ENCODE measurements at regions not wholly inside any gene's neighbourhood (a gene's known extent, or its start where the extent isn't known, plus 50 kb on each side); places are given as distances from the start of the nearest gene placed in this dataset.

- no peaks in the 10 kb centered on the region for H3K36me3 ChIP-seq (ENCODE audit: insufficient read depth, low read length)
- no peak overlapping the region for H3K9ac ChIP-seq (ENCODE audit: low read depth, low read length)
- H3K9me3 ChIP-seq (ENCODE audit: insufficient read depth, low read depth, low read length), result peaks cover 8% of the 10 kb centered on the region
- 97% methylated on average over 3 of the region's 3 CpGs for WGBS
- no peaks in the 10 kb centered on the region for H3K27me3 ChIP-seq (ENCODE audit: insufficient read depth, low read length)
- H3K27ac ChIP-seq (ENCODE audit: low read depth, low read length), result no peak overlapping the region
- H3K4me1 ChIP-seq (ENCODE audit: insufficient read depth, low read length), result peaks cover 17% of the 10 kb centered on the region
- no peak overlapping the region for H3K4me3 ChIP-seq (ENCODE audit: low read length)
Observed at GRCh38 chr15:26101443-26101842, 238.3 kb upstream of the ATP10A start.

DNA sequence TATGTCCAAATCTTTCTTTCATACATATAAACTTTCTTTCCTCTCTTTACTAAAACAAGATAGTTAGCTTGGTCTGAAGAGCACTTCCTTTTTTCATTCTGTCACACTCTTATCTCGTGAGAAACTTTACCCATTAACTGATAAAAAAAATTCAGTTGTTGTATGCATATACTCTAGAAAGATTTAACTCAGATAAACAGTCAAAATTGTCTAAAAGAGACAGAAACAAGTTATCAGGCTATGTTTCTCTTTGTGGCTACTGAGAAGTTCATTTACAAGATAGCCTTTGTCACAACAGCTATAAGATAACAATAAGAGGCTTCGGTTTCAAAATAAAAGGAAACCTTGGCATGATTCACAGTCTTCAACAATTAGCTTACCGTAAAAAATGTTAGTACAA, 235.7 kb upstream of the ATP10A start:
- WGBS, result 75% methylated on average over 3 of the region's 3 CpGs
- H3K4me1 ChIP-seq (ENCODE audit: insufficient read depth, low read length), result peaks cover 20% of the 10 kb centered on the region
- H3K27ac ChIP-seq (ENCODE audit: low read depth, low read length), result no peak overlapping the region
- H3K9me3 ChIP-seq (ENCODE audit: insufficient read depth, low read depth, low read length), result no peaks in the 10 kb centered on the region
- H3K27me3 ChIP-seq (ENCODE audit: insufficient read depth, low read length), result no peaks in the 10 kb centered on the region
- no peak overlapping the region for H3K4me3 ChIP-seq (ENCODE audit: low read length)
- no peak overlapping the region for H3K9ac ChIP-seq (ENCODE audit: low read depth, low read length)
- no peaks in the 10 kb centered on the region for H3K36me3 ChIP-seq (ENCODE audit: insufficient read depth, low read length)

DNA sequence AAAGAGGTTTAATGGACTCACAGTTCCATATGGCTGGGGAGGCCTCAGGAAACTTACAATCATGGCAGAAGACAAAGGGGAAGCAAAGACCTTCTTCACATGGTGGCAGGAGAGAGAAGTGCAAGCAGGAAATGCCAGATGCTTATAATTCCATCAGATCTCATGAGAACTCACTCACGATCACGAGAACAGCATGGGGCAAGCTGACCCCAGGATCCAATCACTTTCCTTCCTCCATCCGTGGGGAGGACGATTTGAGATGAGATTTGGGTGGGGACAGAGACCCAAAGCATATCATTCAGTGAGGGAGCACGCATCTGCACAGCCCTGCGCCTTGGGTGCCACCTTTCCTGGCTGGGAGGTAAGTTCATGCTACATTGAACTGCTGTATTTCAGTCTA, 234.1 kb upstream of the ATP10A start:
- H3K9ac ChIP-seq (ENCODE audit: low read depth, low read length), result no peak overlapping the region
- H3K27ac ChIP-seq (ENCODE audit: low read depth, low read length), result no peak overlapping the region
- peaks cover 10% of the 10 kb centered on the region for H3K4me1 ChIP-seq (ENCODE audit: insufficient read depth, low read length)
- no peak overlapping the region for H3K4me3 ChIP-seq (ENCODE audit: low read length)
- 94% methylated on average over 6 of the region's 6 CpGs for WGBS
- H3K36me3 ChIP-seq (ENCODE audit: insufficient read depth, low read length), result no peaks in the 10 kb centered on the region
- H3K9me3 ChIP-seq (ENCODE audit: insufficient read depth, low read depth, low read length), result no peaks in the 10 kb centered on the region
- H3K27me3 ChIP-seq (ENCODE audit: insufficient read depth, low read length), result no peaks in the 10 kb centered on the region

- no peak overlapping the region for H3K9ac ChIP-seq (ENCODE audit: low read depth, low read length)
- no peaks in the 10 kb centered on the region for H3K36me3 ChIP-seq (ENCODE audit: insufficient read depth, low read length)
- H3K9me3 ChIP-seq (ENCODE audit: insufficient read depth, low read depth, low read length), result no peaks in the 10 kb centered on the region
- H3K27ac ChIP-seq (ENCODE audit: low read depth, low read length), result no peak overlapping the region
- peaks cover 4% of the 10 kb centered on the region; the same call in 1 of the 2 replicates for H3K4me1 ChIP-seq (ENCODE audit: insufficient read depth, low read length)
- no peak overlapping the region for H3K4me3 ChIP-seq (ENCODE audit: low read length)
- WGBS, result 92% methylated on average over 3 of the region's 3 CpGs
- H3K27me3 ChIP-seq (ENCODE audit: insufficient read depth, low read length), result no peaks in the 10 kb centered on the region
Observed at GRCh38 chr15:26096581-26096980, 233.5 kb upstream of the ATP10A start.

DNA sequence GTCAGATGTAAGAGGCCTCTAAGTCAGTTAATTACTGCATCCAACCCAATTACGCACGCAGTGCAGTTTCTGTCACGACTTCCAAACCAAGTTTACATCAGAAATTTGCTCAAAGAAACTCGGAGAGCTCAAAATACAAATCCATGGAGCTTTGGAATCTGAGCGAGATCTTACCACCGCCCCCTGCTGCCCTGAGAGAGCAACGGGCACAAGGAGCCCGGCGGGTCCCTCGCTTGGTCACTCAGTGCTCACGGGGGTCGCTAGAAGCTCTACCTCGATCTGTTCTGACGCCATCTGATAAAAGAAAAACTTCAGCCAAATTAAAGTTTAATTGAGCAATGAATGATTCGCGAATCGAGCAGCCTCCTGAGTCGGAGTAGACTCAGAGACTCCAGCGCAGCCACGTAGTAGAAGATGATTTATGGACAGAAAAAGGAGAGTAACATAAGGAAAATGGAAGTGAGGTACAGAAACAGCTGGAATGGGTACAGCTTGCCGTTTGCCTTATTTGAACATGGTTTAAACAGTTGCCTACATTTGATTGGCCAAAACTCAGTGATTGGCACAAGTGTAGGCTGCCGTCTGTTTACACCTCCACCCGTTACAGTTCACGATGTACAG, 232.7 kb upstream of the ATP10A start:
- no peak overlapping the region for H3K27ac ChIP-seq (ENCODE audit: low read depth, low read length)
- no peaks in the 10 kb centered on the region for H3K27me3 ChIP-seq (ENCODE audit: insufficient read depth, low read length)
- peaks cover 3% of the 10 kb centered on the region; the same call in 1 of the 2 replicates for H3K4me1 ChIP-seq (ENCODE audit: insufficient read depth, low read length)
- H3K4me3 ChIP-seq (ENCODE audit: low read length), result no peak overlapping the region
- no peaks in the 10 kb centered on the region for H3K36me3 ChIP-seq (ENCODE audit: insufficient read depth, low read length)
- H3K9me3 ChIP-seq (ENCODE audit: insufficient read depth, low read depth, low read length), result no peaks in the 10 kb centered on the region
- WGBS, result 76% methylated on average over 24 of the region's 24 CpGs
- H3K9ac ChIP-seq (ENCODE audit: low read depth, low read length), result no peak overlapping the region

- H3K27me3 ChIP-seq (ENCODE audit: insufficient read depth, low read length), result no peaks in the 10 kb centered on the region
- no peaks in the 10 kb centered on the region for H3K9me3 ChIP-seq (ENCODE audit: insufficient read depth, low read depth, low read length)
- no peak overlapping the region for H3K4me3 ChIP-seq (ENCODE audit: low read length)
- 89% methylated on average over 4 of the region's 4 CpGs for WGBS
- H3K36me3 ChIP-seq (ENCODE audit: insufficient read depth, low read length), result no peaks in the 10 kb centered on the region
- no peak overlapping the region for H3K9ac ChIP-seq (ENCODE audit: low read depth, low read length)
- peaks cover 6% of the 10 kb centered on the region for H3K4me1 ChIP-seq (ENCODE audit: insufficient read depth, low read length)
- H3K27ac ChIP-seq (ENCODE audit: low read depth, low read length), result no peak overlapping the region
Observed at GRCh38 chr15:26091184-26091583, 228.1 kb upstream of the ATP10A start.

DNA sequence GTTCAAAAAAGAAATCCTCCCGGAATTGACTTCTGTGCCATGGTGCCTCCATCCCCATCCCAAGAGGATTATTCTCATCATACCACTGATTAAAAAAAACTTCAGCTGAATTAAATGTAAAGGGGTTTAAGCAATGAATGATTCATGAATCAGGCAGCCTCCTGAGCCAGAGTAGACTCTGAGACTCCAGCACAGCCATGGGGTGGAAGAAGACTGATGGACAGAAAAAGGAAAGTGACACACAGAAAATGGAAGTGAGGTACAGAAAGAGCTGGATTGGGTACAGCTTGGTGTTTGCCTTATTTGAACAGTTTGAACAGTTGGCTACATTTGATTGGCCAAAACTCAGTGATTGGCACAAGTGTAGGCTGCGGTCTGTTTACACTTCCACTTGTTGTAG, 224.8 kb upstream of the ATP10A start:
- no peak overlapping the region for H3K4me3 ChIP-seq (ENCODE audit: low read length)
- H3K9me3 ChIP-seq (ENCODE audit: insufficient read depth, low read depth, low read length), result no peaks in the 10 kb centered on the region
- peaks cover 20% of the 10 kb centered on the region for H3K4me1 ChIP-seq (ENCODE audit: insufficient read depth, low read length)
- H3K36me3 ChIP-seq (ENCODE audit: insufficient read depth, low read length), result no peaks in the 10 kb centered on the region
- 89% methylated on average over 2 of the region's 2 CpGs for WGBS
- H3K9ac ChIP-seq (ENCODE audit: low read depth, low read length), result no peak overlapping the region
- H3K27ac ChIP-seq (ENCODE audit: low read depth, low read length), result no peak overlapping the region
- no peaks in the 10 kb centered on the region for H3K27me3 ChIP-seq (ENCODE audit: insufficient read depth, low read length)

- Histone ChIP-seq H3K9ac (ENCODE audit: low read depth, low read length) (no peak overlapping the region), H3K27ac (ENCODE audit: low read depth, low read length) (no peak overlapping the region), H3K4me1 (ENCODE audit: insufficient read depth, low read length) (peaks cover 22% of the 10 kb centered on the region), H3K4me3 (ENCODE audit: low read length) (no peak overlapping the region), H3K27me3 (ENCODE audit: insufficient read depth, low read length) (no peaks in the 10 kb centered on the region), H3K36me3 (ENCODE audit: insufficient read depth, low read length) (no peaks in the 10 kb centered on the region), H3K9me3 (ENCODE audit: insufficient read depth, low read depth, low read length) (no peaks in the 10 kb centered on the region)
- 63% methylated on average over 4 of the region's 4 CpGs for WGBS
Observed at GRCh38 chr15:26087395-26087794, 224.3 kb upstream of the ATP10A start.

DNA sequence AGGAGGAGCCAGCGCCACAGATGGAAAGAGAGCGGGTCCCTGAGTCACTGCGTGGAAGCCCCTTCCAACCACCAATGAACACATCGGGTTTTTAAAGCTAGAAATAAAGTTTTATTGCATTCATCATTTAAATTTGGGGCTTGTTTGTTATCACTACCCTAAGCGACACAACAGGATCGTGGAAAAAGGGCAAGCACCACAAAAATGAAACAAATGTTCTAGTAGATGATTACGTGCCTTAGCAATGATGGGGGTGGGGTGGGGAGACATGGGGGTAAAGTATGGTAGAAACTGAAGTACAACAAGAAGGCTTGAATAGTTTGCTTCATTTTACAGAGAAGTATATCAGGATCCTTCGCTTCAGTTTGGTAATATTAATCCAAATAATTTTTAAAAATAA, 221.6 kb upstream of the ATP10A start:
- Histone ChIP-seq H3K27me3 (ENCODE audit: insufficient read depth, low read length) (no peaks in the 10 kb centered on the region), H3K9me3 (ENCODE audit: insufficient read depth, low read depth, low read length) (no peaks in the 10 kb centered on the region), H3K9ac (ENCODE audit: low read depth, low read length) (no peak overlapping the region), H3K27ac (ENCODE audit: low read depth, low read length) (no peak overlapping the region), H3K4me3 (ENCODE audit: low read length) (no peak overlapping the region), H3K36me3 (ENCODE audit: insufficient read depth, low read length) (no peaks in the 10 kb centered on the region), H3K4me1 (ENCODE audit: insufficient read depth, low read length) (peaks cover 22% of the 10 kb centered on the region)
- WGBS, result 97% methylated on average over 6 of the region's 8 CpGs

DNA sequence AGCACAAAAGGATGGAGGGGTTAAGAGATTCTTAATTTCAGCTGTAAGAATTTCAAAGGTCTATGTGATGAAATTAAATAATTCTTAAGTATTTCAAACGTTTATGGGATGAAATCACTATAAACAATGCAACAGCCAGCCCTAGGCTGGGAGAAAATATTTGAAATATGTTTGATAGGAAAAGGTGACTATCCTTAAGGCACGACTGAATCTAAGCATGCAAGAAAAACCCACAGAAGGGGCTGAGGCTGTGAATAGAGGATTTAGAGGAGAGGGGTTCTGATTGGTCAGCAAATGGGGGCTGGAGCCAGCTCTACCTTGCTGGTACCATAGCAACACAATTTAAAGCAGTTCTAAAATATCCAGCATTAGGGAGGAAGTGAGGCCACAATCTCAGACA, 220.8 kb upstream of the ATP10A start:
- Histone ChIP-seq H3K4me1 (ENCODE audit: insufficient read depth, low read length) (peaks cover 22% of the 10 kb centered on the region), H3K9me3 (ENCODE audit: insufficient read depth, low read depth, low read length) (no peaks in the 10 kb centered on the region), H3K4me3 (ENCODE audit: low read length) (no peak overlapping the region), H3K27me3 (ENCODE audit: insufficient read depth, low read length) (no peaks in the 10 kb centered on the region), H3K9ac (ENCODE audit: low read depth, low read length) (no peak overlapping the region), H3K27ac (ENCODE audit: low read depth, low read length) (no peak overlapping the region), H3K36me3 (ENCODE audit: insufficient read depth, low read length) (no peaks in the 10 kb centered on the region)
- WGBS, result 62% methylated on average over 2 of the region's 2 CpGs

DNA sequence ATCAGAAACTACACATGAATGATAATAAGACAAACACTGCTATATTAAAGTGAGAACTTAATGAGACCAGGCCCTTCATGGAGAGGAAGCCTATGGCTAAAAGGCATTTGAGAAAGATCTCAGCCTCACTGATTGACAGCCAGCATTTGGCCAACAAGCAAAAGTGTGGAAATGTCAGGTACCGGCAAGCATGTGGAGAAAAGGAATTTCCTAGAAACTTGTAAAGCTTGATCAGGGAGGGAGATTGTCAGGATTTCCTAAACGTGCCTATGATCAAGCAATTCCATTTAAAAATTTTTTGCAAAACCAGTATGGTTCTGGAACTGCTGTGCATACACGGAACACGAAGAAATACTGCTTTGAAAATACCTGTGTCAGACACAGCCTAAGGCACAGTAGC, 220.3 kb upstream of the ATP10A start:
- no peak overlapping the region for H3K9ac ChIP-seq (ENCODE audit: low read depth, low read length)
- no peaks in the 10 kb centered on the region for H3K27me3 ChIP-seq (ENCODE audit: insufficient read depth, low read length)
- 87% methylated on average over 4 of the region's 4 CpGs for WGBS
- peaks cover 22% of the 10 kb centered on the region for H3K4me1 ChIP-seq (ENCODE audit: insufficient read depth, low read length)
- H3K9me3 ChIP-seq (ENCODE audit: insufficient read depth, low read depth, low read length), result no peaks in the 10 kb centered on the region
- H3K4me3 ChIP-seq (ENCODE audit: low read length), result peak overlapping the region; percentile 83; the same call in 1 of the 2 replicates
- no peaks in the 10 kb centered on the region for H3K36me3 ChIP-seq (ENCODE audit: insufficient read depth, low read length)
- H3K27ac ChIP-seq (ENCODE audit: low read depth, low read length), result no peak overlapping the region

All from HUES64 (cell line).